Common myeloid progenitor, CD34-positive (primary cell): ENCODE measurements at regions not wholly inside any gene's neighbourhood (a gene's known extent, or its start where the extent isn't known, plus 50 kb on each side); places are given as distances from the start of the nearest gene placed in this dataset.

Experiments used
- CTCF ChIA-PET: fragments of 350-600 bp; sonication (Branson Sonifier 250); formaldehyde crosslinking; loops from one replicate; lab custom pipeline; 2021; ENCODE audit warnings: antibody characterized with exemption; lab: Charles Lee
- POLR2A ChIA-PET: fragments of 350-600 bp; sonication (Branson Sonifier 250); formaldehyde crosslinking; loops from one replicate; lab custom pipeline; 2021; ENCODE audit warnings: antibody characterized with exemption; lab: Charles Lee
- DNase-seq, 3 donors: peaks; one replicate each; pipeline versions ENCODE4 v3.0.0 to v3.0.0-alpha.2; 2013
- H3K27ac ChIP-seq, 2 experiments: 1 replicate in 1 of 2; 2 replicates in 1 of 2; pipeline ENCODE4 v1.7.0; 2013; ENCODE audit warnings: inconsistent platforms in 2 of 2, low read length in 2 of 2, mild to moderate bottlenecking in 2 of 2, low read depth in 1 of 2, moderate library complexity in 1 of 2; ENCODE audit not compliant: severe bottlenecking in 2 of 2, insufficient read depth in 1 of 2, poor library complexity in 1 of 2
- H3K27me3 ChIP-seq, 5 experiments: replicated peaks in 2 of 5; 1 replicate in 3 of 5; 2 replicates in 2 of 5; pipeline versions ENCODE4 v1.6.1 to v1.7.0; 2013; ENCODE audit warnings: low read length in 4 of 5, mild to moderate bottlenecking in 2 of 5, moderate library complexity in 2 of 5, inconsistent platforms in 1 of 5; ENCODE audit not compliant: insufficient read depth in 5 of 5, control insufficient read depth in 4 of 5
- H3K36me3 ChIP-seq, 4 experiments: 1 replicate in 2 of 4; 2 replicates in 2 of 4; pipeline versions ENCODE4 v1.6.1 to v1.7.0; 2013; ENCODE audit warnings: low read length in 3 of 4, control low read depth in 1 of 4, mild to moderate bottlenecking in 1 of 4; ENCODE audit not compliant: control insufficient read depth in 4 of 4, insufficient read depth in 4 of 4
- H3K4me1 ChIP-seq, 4 experiments: 1 replicate in 3 of 4; 2 replicates in 1 of 4; pipeline versions ENCODE4 v1.6.1 to v1.7.1; 2013; ENCODE audit warnings: low read length in 3 of 4, mild to moderate bottlenecking in 3 of 4, control low read depth in 1 of 4, inconsistent platforms in 1 of 4, moderate library complexity in 1 of 4; ENCODE audit not compliant: control insufficient read depth in 4 of 4, insufficient read depth in 4 of 4; ENCODE audit errors: control extremely low read depth in 1 of 4
- H3K4me3 ChIP-seq, 7 experiments: 1 replicate in 4 of 7; 2 replicates in 3 of 7; pipeline versions ENCODE4 v1.5.1 to v1.7.0; 2013; ENCODE audit warnings: mild to moderate bottlenecking in 7 of 7, low read length in 6 of 7, moderate library complexity in 6 of 7, inconsistent platforms in 2 of 7, low read depth in 2 of 7, control low read depth in 1 of 7; ENCODE audit not compliant: insufficient read depth in 4 of 7, control insufficient read depth in 1 of 7; ENCODE audit errors: extremely low read depth in 1 of 7
- H3K9me3 ChIP-seq, 5 experiments: 1 replicate in 4 of 5; 2 replicates in 1 of 5; pipeline versions ENCODE4 v1.6.1 to v1.7.1; 2013; ENCODE audit warnings: low read length in 4 of 5, mild to moderate bottlenecking in 2 of 5, inconsistent platforms in 1 of 5, low read depth in 1 of 5, moderate library complexity in 1 of 5; ENCODE audit not compliant: control insufficient read depth in 4 of 5, insufficient read depth in 2 of 5; ENCODE audit errors: control extremely low read depth in 1 of 5
- WGBS: methylation state at CpG from one replicate; pipeline ENCODE4 v1.1.5; 2013; ENCODE audit not compliant: insufficient coverage; 5-methylcytosine and 5-hydroxymethylcytosine counted together

- DNase-seq: no peak
- Histone ChIP-seq H3K27me3 (peaks cover 0 to 1% (median 0%) of the 10 kb centered on the region in 5 experiments), H3K4me3 (no peak overlapping the region), H3K9me3 (no peaks in the 10 kb centered on the region), H3K36me3 (no peaks in the 10 kb centered on the region), H3K4me1 (no peaks in the 10 kb centered on the region), H3K27ac (no peak overlapping the region)
- POLR2A ChIA-PET: no interaction called here
- CTCF ChIA-PET: no interaction called here
- 100% methylated on average over 2 of the region's 2 CpGs for WGBS
Measured at GRCh38 chr10:78718032-78718572, 350.7 kb upstream of the ZMIZ1 start.

GRCh38 chr10:78719276-78719675 lies 349.5 kb upstream of the ZMIZ1 start:
- Histone ChIP-seq H3K4me3 (no peak overlapping the region), H3K36me3 (no peaks in the 10 kb centered on the region), H3K27me3 (peaks cover 0 to 1% (median 0%) of the 10 kb centered on the region in 5 experiments), H3K9me3 (no peaks in the 10 kb centered on the region), H3K4me1 (no peaks in the 10 kb centered on the region), H3K27ac (no peak overlapping the region)
- 94% methylated on average over 9 of the region's 10 CpGs for WGBS
- no peak for DNase-seq
- POLR2A ChIA-PET: no interaction called here
- CTCF ChIA-PET: interaction anchor here (1.5 kb wide), 1 partner anchor 60 kb away, joined by 3 read pairs; no protein-coding TSS in a partner anchor

- no peak overlapping the region for H3K4me3 ChIP-seq
- no peaks in the 10 kb centered on the region for H3K4me1 ChIP-seq
- no peaks in the 10 kb centered on the region for H3K9me3 ChIP-seq
- H3K27ac ChIP-seq: no peak overlapping the region
- DNase-seq: no peak
- WGBS: 77% methylated on average over 6 of the region's 6 CpGs
- POLR2A ChIA-PET: no interaction called here
- H3K27me3 ChIP-seq: peaks cover 0 to 1% (median 0%) of the 10 kb centered on the region in 5 experiments
- no peaks in the 10 kb centered on the region for H3K36me3 ChIP-seq
- CTCF ChIA-PET: interaction anchor here (1.5 kb wide), 1 partner anchor 61 kb away, joined by 3 read pairs; no protein-coding TSS in a partner anchor
Measured at GRCh38 chr10:78720091-78720490, 348.7 kb upstream of the ZMIZ1 start.

GRCh38 chr10:78721231-78721630 lies 347.5 kb upstream of the ZMIZ1 start:
- Histone ChIP-seq H3K36me3 (no peaks in the 10 kb centered on the region), H3K27ac (no peak overlapping the region), H3K4me3 (no peak overlapping the region), H3K27me3 (peaks cover 0 to 1% (median 0%) of the 10 kb centered on the region in 5 experiments), H3K9me3 (no peaks in the 10 kb centered on the region), H3K4me1 (no peaks in the 10 kb centered on the region)
- DNase-seq: no peak
- CTCF ChIA-PET: no interaction called here
- WGBS: 100% methylated on average over 1 of the region's 1 CpG
- POLR2A ChIA-PET: no interaction called here

GRCh38 chr10:78724846-78725245 lies 343.9 kb upstream of the ZMIZ1 start:
- WGBS: 89% methylated on average over 1 of the region's 4 CpGs
- H3K4me3 ChIP-seq: no peak overlapping the region
- POLR2A ChIA-PET: no interaction called here
- H3K36me3 ChIP-seq: no peaks in the 10 kb centered on the region
- no peaks in the 10 kb centered on the region for H3K9me3 ChIP-seq
- H3K4me1 ChIP-seq: peaks cover 0 to 28% (median 8%) of the 10 kb centered on the region in 4 experiments
- CTCF ChIA-PET: no interaction called here
- peaks cover 0 to 1% (median 0%) of the 10 kb centered on the region in 5 experiments for H3K27me3 ChIP-seq
- H3K27ac ChIP-seq: no peak overlapping the region
- DNase-seq: no peak

- no peaks in the 10 kb centered on the region for H3K36me3 ChIP-seq
- H3K27me3 ChIP-seq: no peaks in the 10 kb centered on the region
- CTCF ChIA-PET: interaction anchor here (1.1 kb wide), 1 partner anchor 17 kb away, joined by 3 read pairs; no protein-coding TSS in a partner anchor
- H3K9me3 ChIP-seq: no peaks in the 10 kb centered on the region
- H3K4me3 ChIP-seq: no peak overlapping the region
- 100% methylated on average over 1 of the region's 3 CpGs for WGBS
- peaks cover 0 to 41% (median 13%) of the 10 kb centered on the region in 4 experiments for H3K4me1 ChIP-seq
- no peak for DNase-seq
- no peak overlapping the region for H3K27ac ChIP-seq
- POLR2A ChIA-PET: no interaction called here
Measured at GRCh38 chr10:78726171-78726570, 342.6 kb upstream of the ZMIZ1 start.

GRCh38 chr10:78727251-78727650 lies 341.5 kb upstream of the ZMIZ1 start:
- CTCF ChIA-PET: interaction anchor here (1.1 kb wide), 1 partner anchor 16 kb away, joined by 3 read pairs; no protein-coding TSS in a partner anchor
- H3K4me3 ChIP-seq: no peak overlapping the region
- H3K9me3 ChIP-seq: no peaks in the 10 kb centered on the region
- H3K27ac ChIP-seq: no peak overlapping the region
- H3K27me3 ChIP-seq: no peaks in the 10 kb centered on the region
- 100% methylated on average over 2 of the region's 2 CpGs for WGBS
- peaks cover 0 to 51% (median 17%) of the 10 kb centered on the region in 4 experiments for H3K4me1 ChIP-seq
- DNase-seq: no peak
- no peaks in the 10 kb centered on the region for H3K36me3 ChIP-seq
- POLR2A ChIA-PET: no interaction called here
